Stimulated activated CD4-positive, alpha-beta T cell treated with anti-CD3 and anti-CD28 coated beads, Interleukin-12 subunit alpha, Interleukin-12 subunit beta, amount 100 ng/mL, for 48 hours (primary cell): ENCODE measurements at regions not wholly inside any gene's neighbourhood (a gene's known extent, or its start where the extent isn't known, plus 50 kb on each side); places are given as distances from the start of the nearest gene placed in this dataset.
"Not testable (repeated sequence)": the region's sequence is repeated elsewhere in the genome, so short reads cannot be mapped to it uniquely, and the experiment has no call there.

Source experiments
- DNase-seq, 3 donors: peaks; one replicate each; pipeline ENCODE4 v3.0.0-alpha.2; 2020; ENCODE audit warnings: low read depth in 2 of 3, low spot score in 1 of 3

GRCh38 chr6:11386726-11387125 lies 150.8 kb upstream of the TMEM170B start:
- no peak for DNase-seq

GRCh38 chr6:11386323-11386722 lies 151.2 kb upstream of the TMEM170B start:
- DNase-seq, result no peak

DNA sequence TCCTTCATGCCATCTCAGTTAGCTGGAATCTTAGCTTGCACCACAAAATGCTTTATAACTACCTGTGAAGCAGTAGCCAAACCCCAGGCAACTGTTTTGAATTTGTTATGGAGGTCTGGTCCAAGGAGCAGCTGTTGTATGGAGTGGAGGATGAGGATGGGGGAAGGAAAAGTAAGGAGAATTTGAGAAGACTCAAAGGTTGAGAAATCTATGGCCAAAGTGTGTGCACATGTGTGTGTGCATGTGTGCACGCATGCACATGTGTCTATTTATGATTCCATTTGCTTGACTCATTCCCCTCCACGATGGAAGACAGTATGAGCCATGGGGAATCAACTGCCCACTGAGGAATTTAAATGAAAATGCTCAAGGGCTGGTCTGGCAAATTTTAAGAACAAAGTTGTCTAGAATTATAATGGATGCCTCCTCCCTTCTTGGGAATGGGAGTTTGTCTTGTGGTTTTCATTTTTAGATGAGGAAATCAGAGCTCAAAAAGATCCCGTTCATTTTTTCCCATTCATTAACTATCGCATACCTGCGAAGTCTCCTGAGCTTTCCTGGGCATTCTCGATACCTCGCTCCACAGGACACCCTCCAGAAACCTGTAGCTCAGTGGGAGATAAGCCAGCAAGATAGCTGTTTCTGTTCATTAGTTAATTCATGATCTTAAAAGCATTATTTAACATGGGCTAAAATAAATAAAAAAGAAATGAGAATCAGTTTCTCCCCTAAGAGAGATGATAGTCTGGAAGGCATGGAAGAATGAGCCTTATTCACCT lies 152.3 kb upstream of the NEDD9 start:
- no peak for DNase-seq

- DNase-seq, result peak; percentile 44 to 52 (median 49)
Observed at GRCh38 chr6:11381801-11382513, 149.5 kb upstream of the NEDD9 start.

DNA sequence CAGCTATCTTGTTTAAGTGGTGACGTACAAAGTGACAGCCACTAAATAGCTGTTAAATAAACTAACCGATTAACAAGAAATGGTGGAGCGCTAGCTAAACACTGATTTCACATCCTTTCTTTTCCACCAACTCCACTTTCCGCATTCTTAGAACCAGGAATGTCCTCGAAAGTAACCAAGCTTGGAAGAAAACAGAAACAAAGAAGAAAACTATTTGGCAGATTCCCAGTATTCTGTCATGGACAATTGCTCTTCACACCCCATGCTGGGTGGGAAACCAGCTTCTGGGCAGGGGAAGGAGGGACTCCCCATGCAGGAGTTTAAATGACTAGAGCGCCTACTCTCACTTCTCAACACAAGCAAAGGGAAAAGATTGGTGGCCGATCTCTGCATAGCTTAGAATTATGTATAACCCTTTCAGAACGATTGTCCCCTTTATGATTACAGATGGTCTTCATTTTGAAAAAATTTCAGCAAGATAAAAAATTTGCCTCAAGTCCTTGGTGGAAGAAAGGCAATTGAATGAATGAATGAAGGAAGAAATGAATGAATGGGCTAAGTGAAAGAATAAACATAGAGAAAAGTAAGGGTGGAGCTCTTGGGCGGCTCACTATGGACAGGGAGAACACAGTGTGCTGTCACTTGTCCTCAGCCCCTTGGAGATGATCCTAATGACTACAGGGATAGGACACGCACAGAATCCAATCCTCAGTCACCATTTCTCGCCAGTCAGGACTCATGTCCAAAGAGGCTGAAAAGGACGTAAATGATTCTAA lies 148.7 kb upstream of the NEDD9 start:
- DNase-seq, result no peak

DNA sequence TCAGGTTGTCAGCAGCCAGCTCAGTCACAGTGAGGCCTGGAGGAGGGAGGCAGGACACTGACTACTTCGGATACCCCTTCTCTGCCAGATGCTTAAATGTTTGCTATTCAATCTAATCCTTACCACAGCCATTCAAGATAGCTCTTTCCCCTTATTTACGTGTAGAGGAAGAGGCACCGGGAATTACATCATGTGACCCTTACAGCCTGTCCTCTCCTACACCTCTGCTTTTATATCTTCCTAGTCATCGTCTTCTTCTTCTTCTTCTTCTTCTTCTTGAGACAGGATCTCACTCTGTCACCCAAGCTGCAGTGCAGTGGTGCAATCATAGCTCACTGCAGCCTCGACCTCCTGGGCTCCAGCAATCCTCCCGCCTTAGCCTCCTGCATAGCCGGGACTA lies 148.1 kb upstream of the NEDD9 start:
- no peak for DNase-seq

DNA sequence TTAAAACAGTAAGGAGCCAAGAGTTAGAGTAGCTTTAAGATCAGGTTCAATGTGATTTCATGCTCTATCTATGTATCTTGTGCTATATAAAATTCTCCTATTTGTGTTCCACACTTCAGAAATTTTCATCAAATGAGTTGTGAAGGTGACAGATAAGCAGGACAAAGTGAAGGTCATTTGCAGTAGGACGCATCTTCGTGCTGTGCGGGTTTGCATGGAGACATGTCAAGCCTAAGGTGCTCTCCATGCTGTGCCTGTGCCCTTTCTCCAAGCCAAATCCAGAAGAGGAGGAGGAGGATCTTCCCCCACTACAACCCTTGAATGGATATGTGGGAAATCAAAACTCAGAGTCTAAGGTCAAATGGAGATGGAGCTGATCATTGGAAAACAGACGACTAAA lies 147.3 kb upstream of the NEDD9 start:
- no peak for DNase-seq

DNA sequence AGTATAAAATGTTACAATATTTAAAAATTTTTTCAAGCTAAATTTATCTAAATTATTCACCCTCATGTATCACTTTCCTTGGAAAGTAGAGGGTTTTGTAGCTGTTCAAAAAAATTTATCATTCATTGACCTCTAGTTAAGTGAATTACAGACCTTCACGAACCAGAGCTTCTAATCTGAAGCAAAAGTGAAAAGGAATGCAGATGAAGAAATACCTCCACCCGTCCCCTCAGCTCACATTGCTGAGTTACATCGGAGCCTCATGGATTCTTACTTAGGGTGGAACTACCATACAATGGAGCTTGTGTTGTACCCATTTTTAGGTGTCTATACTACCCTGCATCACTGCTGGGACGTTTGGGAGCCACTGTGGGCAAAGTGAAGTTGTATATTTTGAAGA lies 146.2 kb upstream of the NEDD9 start:
- DNase-seq, result no peak

DNA sequence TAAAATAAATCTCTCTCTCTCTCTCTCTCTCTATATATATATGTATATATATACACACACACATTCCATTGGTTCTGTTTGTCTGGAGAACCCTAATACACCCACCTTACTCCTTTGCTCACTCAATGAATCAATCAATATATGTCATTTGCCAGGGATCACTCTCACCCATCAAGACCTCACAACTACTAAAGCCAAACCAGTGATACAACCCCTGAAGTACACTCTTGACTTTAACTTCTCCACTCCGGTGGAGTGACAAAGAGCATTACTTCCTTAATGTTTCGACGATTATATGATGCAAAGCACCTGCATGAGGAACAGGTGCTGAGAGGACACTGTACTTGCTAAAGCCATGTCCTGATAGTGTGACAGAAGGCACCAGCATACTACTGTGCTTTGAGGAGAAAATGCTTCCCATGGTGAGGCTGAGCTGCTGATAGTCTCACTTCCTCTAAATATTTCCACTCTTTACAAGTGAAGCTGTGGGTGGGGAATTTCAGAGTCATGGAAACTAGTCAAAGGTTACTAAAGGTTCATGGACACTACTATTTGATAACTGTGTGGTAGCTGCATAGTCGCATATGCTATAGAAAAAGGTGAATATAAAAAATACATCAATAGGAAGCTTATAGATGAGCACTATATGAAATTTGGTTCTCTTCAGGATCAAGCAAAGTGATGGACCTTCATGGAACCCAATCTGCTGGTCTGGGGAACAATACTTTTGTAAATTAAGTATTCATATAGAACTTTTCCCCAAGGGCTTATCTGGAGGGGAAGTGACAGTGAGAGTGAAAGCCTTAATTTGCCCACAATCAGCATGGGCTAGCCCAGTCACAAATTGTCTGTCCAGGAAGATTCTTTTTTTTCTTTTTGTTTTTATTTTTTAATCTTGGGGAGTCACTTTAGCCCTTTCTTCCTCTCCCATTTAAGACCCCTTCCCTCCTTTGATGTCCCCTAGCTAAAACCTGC lies 141.9 kb upstream of the NEDD9 start:
- DNase-seq, result peak in 1 of 3 donors; percentile 55

DNA sequence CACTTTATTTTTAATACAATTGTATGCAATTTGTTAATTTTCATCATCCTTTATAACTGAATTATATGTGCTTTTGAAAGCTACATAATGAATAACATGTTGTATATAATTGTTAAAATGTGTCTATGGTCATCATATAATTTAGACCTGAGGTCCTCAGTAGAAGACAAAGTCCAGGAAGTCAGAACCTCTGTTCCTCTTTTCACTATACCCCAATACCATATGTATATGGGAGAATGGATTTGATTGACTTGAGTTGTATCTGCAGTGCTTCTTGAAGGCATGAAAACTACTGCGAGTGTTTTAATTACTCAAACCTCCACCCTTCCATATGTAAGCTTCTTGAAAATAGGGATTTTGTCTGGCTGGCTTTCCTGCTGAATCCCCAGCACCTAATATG lies 140.7 kb upstream of the NEDD9 start:
- DNase-seq, result no peak

- not testable (repeated sequence) for DNase-seq
Observed at GRCh38 chr6:11372186-11372790, 139.8 kb upstream of the NEDD9 start.

GRCh38 chr6:11370191-11371018 lies 137.9 kb upstream of the NEDD9 start:
- DNase-seq, result no peak

GRCh38 chr6:11368760-11369159 lies 136.3 kb upstream of the NEDD9 start:
- DNase-seq, result no peak

GRCh38 chr6:11368264-11368663 lies 135.8 kb upstream of the NEDD9 start:
- no peak for DNase-seq

- DNase-seq, result no peak
Observed at GRCh38 chr6:11367638-11368199, 135.3 kb upstream of the NEDD9 start.

DNA sequence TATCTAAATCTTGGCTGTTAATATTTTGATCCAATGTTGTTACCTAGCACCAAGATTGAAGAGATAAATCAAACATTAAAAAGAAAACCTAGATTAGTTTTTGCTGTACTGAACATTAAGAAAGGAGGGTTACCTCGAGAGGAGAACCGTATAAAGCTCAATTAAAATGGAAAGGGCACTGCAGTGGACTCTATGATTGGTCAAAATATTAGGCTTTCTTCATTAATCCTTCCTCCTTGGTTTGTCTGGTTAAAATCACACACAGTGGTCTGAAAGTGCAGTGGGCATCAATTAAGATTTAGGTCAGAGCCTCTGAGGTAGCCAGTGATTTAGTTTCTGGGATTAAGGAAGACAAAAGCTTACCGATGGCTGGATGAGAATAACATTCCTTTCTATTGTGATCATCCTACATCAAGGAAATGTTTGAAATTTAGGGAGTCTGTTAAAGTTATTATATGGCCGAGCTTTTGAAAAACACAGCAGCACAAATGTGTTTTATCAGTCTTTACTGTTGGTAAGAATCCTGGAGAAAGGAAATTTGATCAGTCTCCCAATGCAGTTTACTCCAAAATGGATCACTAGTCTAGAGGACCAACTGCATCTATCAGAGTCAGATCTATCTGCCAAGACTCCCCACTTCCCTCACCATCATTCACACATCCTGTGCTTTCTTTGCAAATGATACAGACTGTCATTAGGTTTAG lies 134.6 kb upstream of the NEDD9 start:
- DNase-seq, result no peak

DNA sequence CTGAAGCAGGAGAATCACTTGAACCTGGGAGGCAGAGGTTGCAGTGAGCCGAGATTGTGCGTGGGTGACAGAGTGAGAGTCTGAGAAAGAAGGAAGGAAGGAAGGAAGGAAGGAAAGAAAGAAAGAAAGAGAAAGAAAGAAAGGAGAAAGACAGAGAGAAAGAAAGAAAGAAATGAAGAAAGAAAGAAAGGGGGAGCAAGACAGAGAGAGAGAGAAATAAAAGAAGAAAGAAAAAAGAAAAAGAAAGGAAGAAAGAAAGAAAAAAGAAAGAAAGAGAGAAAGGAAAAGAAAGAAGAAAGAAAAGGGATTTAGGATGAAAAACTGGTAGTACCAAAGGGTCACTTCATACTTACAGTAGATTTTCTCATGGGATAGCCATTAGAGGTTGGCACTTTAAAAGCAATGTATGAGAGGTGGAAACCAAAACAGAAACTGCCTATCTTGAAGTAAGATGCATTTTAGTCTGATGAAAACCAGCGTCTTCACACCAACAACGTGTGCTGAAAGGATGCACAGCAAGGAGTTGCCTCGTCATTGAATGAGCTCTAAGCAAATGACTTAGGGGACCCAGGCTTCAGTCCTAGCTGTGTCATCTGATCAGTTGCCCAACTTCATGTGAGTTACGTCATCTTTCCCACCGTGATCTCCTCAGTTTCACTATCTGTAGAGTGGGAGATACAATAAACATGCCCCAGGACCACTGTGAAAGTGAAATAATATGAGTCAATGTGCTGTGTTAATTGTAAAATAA lies 133.9 kb upstream of the NEDD9 start:
- DNase-seq, result peak; percentile 38 to 57 (median 40)

DNA sequence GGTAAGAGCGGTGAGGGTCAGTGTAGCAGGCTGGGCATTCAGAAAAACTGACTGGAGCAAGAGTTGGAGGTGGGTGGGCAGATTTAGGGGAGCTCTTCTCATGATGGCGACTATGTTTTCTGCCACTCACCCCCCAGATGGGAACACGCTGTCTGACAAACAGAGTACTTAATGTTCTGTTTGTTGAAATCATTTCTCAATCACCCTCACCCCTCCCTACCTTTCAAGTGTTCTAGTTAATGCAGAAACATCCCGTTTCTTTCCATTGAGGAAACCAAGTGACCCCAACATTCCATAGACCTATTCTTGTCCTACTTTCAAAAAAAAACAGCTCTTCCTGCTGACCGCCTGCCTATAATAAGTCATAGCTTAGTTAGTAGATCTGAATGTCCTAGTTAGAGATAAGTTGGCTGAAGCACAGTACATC lies 132.5 kb upstream of the NEDD9 start:
- no peak for DNase-seq
